Esophagus squamous epithelium (tissue), 5 donors: ENCODE measurements at regions not wholly inside any gene's neighbourhood (a gene's known extent, or its start where the extent isn't known, plus 50 kb on each side); places are given as distances from the start of the nearest gene placed in this dataset.

Source experiments
- DNase-seq: peaks from one replicate; lab custom pipeline; 2025; lab: John Stamatoyannopoulos, UW
- H3K27ac ChIP-seq, 4 donors: fragments of 200-600 bp; sonication (generic); one replicate each; pipeline ENCODE4 v1.5.1; 2016 to 2019; ENCODE audit warnings: mild to moderate bottlenecking in 1 of 4
- H3K27me3 ChIP-seq, 4 donors: fragments of 200-600 bp; sonication (generic); 1 replicate in 3 of 4; 2 replicates in 1 of 4; pipeline versions ENCODE4 v1.5.1 to v1.6.0; 2017 to 2021; ENCODE audit warnings: antibody characterized with exemption in 1 of 4
- H3K36me3 ChIP-seq, 3 donors: fragments of 200-600 bp; sonication (generic); one replicate each; pipeline ENCODE4 v1.5.1; 2016 to 2019
- H3K4me1 ChIP-seq, 3 donors: fragments of 200-600 bp; sonication (generic); one replicate each; pipeline ENCODE4 v1.5.1; 2017 to 2019
- H3K4me3 ChIP-seq, 4 donors: fragments of 200-600 bp; sonication (generic); 1 replicate in 3 of 4; 2 replicates in 1 of 4; pipeline ENCODE4 v1.5.1; 2016 to 2019; ENCODE audit warnings: mild to moderate bottlenecking in 2 of 4, moderate library complexity in 1 of 4
- H3K9me3 ChIP-seq, 3 donors: fragments of 200-600 bp; sonication (generic); one replicate each; pipeline ENCODE4 v1.5.1; 2016 to 2019
- POLR2A ChIP-seq, 4 donors: fragments of 450-650 bp; IDR thresholded peaks; one replicate each; pipeline ENCODE4 v1.6.1; 2017; ENCODE audit warnings: antibody characterized with exemption in 4 of 4, mild to moderate bottlenecking in 4 of 4, moderate library complexity in 3 of 4
- WGBS, 2 donors: methylation state at CpG; one replicate each; pipeline ENCODE4 v1.1.5; 2018; 5-methylcytosine and 5-hydroxymethylcytosine counted together
- intact Hi-C: fragments of 100-400 bp; cut with DNase I; formaldehyde crosslinking; loops from one replicate; pipeline ENCODE4 v1.15.0; 2022
- TF ChIP-seq, protein P1 (sequence below), 6 experiments: fragments of 450-650 bp in 4 of 6; fragments of 200-600 bp in 2 of 6; sonication (generic) in 2 of 6; IDR thresholded peaks; one replicate each; pipeline ENCODE4 v1.5.1; 2016 to 2019; ENCODE audit warnings: antibody characterized with exemption in 6 of 6, mild to moderate bottlenecking in 4 of 6, moderate library complexity in 4 of 6
- donor health status: DM: yes; HTN: yes; CAD: no.

DNA sequence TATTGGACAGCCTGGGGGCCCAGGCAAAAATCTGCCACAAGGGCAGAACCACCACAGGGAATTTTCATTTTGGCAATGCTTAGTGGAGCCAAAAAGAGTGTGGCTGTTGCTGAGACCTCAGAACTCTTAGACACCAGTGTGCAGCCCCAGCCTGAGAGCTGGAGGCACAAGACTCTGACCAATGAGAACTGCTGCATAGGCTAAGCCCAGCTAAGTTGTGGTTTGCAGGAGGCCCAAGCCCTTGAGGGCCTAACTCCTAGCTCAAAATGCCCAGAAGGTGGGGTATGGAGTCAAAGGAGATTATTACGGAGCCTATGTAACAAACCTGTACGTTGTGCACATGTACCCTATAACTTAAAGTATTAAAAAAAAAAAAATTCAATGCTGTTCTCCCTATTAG, 296.7 kb downstream of the TRAM1L1 start:
- 88 to 93% methylated on average over 2 of the region's 2 CpGs for WGBS, 2 donors

DNA sequence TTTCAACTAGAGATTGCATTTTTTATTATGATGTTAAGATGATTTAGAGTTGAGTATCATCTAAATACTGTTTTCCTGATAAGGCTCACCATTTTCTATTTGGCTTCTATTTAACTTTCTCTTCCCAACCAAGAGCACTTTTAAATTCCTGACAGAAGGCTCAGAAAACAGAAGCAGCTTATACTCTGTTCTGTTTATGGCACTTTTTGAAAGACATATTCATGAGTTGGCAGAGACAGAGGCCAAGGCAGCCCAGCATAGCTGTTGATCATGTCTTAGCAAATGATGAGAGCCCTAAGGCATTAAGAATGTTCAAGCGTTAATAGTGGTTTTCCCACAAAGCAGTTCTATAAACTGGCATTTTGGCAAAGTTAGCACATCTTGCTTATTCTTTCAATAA, 330.3 kb downstream of the TRAM1L1 start:
- intact Hi-C loops, result no loop called here

More for the DNA sequence above, 296.7 kb downstream of the TRAM1L1 start:
- no peaks in the 10 kb centered on the region for H3K9me3 ChIP-seq
- no peak for TF ChIP-seq POLR2A (IDR thresholded peaks at IDR 0.05)
- TF ChIP-seq, protein P1, sequence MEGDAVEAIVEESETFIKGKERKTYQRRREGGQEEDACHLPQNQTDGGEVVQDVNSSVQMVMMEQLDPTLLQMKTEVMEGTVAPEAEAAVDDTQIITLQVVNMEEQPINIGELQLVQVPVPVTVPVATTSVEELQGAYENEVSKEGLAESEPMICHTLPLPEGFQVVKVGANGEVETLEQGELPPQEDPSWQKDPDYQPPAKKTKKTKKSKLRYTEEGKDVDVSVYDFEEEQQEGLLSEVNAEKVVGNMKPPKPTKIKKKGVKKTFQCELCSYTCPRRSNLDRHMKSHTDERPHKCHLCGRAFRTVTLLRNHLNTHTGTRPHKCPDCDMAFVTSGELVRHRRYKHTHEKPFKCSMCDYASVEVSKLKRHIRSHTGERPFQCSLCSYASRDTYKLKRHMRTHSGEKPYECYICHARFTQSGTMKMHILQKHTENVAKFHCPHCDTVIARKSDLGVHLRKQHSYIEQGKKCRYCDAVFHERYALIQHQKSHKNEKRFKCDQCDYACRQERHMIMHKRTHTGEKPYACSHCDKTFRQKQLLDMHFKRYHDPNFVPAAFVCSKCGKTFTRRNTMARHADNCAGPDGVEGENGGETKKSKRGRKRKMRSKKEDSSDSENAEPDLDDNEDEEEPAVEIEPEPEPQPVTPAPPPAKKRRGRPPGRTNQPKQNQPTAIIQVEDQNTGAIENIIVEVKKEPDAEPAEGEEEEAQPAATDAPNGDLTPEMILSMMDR (IDR thresholded peaks at IDR 0.05), result no peak
- H3K4me3 ChIP-seq, result no peak overlapping the region
- no peak overlapping the region for H3K27ac ChIP-seq
- no peak for DNase-seq
- no peaks in the 10 kb centered on the region for H3K4me1 ChIP-seq
- intact Hi-C loops, result no loop called here
- no peaks in the 10 kb centered on the region for H3K36me3 ChIP-seq
- H3K27me3 ChIP-seq, result no peaks in the 10 kb centered on the region

DNA sequence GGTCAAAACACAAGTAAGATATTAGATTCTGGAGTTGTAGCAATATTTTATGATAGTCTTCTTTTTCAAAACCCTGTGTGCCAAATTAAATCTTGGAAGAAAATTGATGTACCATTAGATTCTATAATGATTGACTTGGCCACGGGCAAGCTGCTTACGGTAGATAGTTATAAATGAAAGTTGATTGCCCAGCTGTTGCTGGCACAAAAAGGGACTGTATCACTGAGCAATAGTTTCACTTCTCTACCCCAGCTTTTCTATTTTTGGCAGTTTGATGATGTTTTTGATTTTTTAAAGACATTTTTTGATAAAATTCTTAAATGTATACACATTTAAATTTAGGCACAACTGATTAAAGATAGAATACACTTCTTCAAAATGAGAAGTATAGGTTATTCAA, 333.3 kb downstream of the TRAM1L1 start:
- 69 to 76% methylated on average over 2 of the region's 2 CpGs for WGBS, 2 donors
- H3K9me3 ChIP-seq, result no peaks in the 10 kb centered on the region
- H3K4me3 ChIP-seq, result no peak overlapping the region
- TF ChIP-seq, protein P1 (IDR thresholded peaks at IDR 0.05), result no peak
- no peak for TF ChIP-seq POLR2A (IDR thresholded peaks at IDR 0.05)
- no peaks in the 10 kb centered on the region for H3K27me3 ChIP-seq
- no peaks in the 10 kb centered on the region for H3K4me1 ChIP-seq
- intact Hi-C loops, result no loop called here
- no peaks in the 10 kb centered on the region for H3K36me3 ChIP-seq
- DNase-seq, result no peak
- no peak overlapping the region for H3K27ac ChIP-seq

More for the DNA sequence above, 330.3 kb downstream of the TRAM1L1 start:
- WGBS, 2 donors, result 40 to 65% methylated on average over 1 of the region's 1 CpG
- no peaks in the 10 kb centered on the region for H3K36me3 ChIP-seq
- no peak for DNase-seq
- no peak for TF ChIP-seq POLR2A (IDR thresholded peaks at IDR 0.05)
- TF ChIP-seq, protein P1 (IDR thresholded peaks at IDR 0.05), result no peak
- H3K27me3 ChIP-seq, result no peaks in the 10 kb centered on the region
- no peak overlapping the region for H3K27ac ChIP-seq
- H3K4me3 ChIP-seq, result no peak overlapping the region
- H3K9me3 ChIP-seq, result no peaks in the 10 kb centered on the region
- no peaks in the 10 kb centered on the region for H3K4me1 ChIP-seq

- no peaks in the 10 kb centered on the region for H3K27me3 ChIP-seq
- no peak for DNase-seq
- H3K36me3 ChIP-seq, result no peaks in the 10 kb centered on the region
- TF ChIP-seq, protein P1 (IDR thresholded peaks at IDR 0.05), result no peak
- TF ChIP-seq POLR2A (IDR thresholded peaks at IDR 0.05), result no peak
- no peak overlapping the region for H3K27ac ChIP-seq
- no peaks in the 10 kb centered on the region for H3K4me1 ChIP-seq
- intact Hi-C loops, result no loop called here
- H3K9me3 ChIP-seq, result no peaks in the 10 kb centered on the region
- no peak overlapping the region for H3K4me3 ChIP-seq
- 50 to 79% methylated on average over 1 of the region's 1 CpG for WGBS, 2 donors
Observed at GRCh38 chr4:116736756-116737155, 348.6 kb downstream of the TRAM1L1 start.

- H3K4me3 ChIP-seq, result no peak overlapping the region
- TF ChIP-seq, protein P1 (IDR thresholded peaks at IDR 0.05), result no peak
- no peak for TF ChIP-seq POLR2A (IDR thresholded peaks at IDR 0.05)
- H3K27ac ChIP-seq, result no peak overlapping the region
- H3K4me1 ChIP-seq, result no peaks in the 10 kb centered on the region
- intact Hi-C loops, result no loop called here
- no peaks in the 10 kb centered on the region for H3K36me3 ChIP-seq
- H3K9me3 ChIP-seq, result no peaks in the 10 kb centered on the region
- DNase-seq, result no peak
- no peaks in the 10 kb centered on the region for H3K27me3 ChIP-seq
- WGBS, 2 donors, result 55 to 56% methylated on average over 2 of the region's 2 CpGs
Observed at GRCh38 chr4:116734178-116734577, 351.2 kb downstream of the TRAM1L1 start.
